Lung (tissue), 11 donors: ENCODE measurements at regions not wholly inside any gene's neighbourhood (a gene's known extent, or its start where the extent isn't known, plus 50 kb on each side); places are given as distances from the start of the nearest gene placed in this dataset.
A peak's percentile ranks its signal among the peaks of the same experiment; 100 is the strongest.

Experiments used
- ATAC-seq: fragments of 200-7000 bp; cut with Tn5 transposase; one replicate; pipeline ENCODE4 v1.9.1; 2020; ENCODE audit warnings: moderate number of reproducible peaks; ENCODE audit not compliant: insufficient read depth, low FRiP score
- DNase-seq, 3 donors: peaks; one replicate each; pipeline ENCODE4 v3.0.0-alpha.2; 2013 to 2017
- H3K27ac ChIP-seq, 2 donors: one replicate each; pipeline ENCODE4 v1.5.1; 2013; ENCODE audit warnings: mild to moderate bottlenecking in 2 of 2, moderate library complexity in 2 of 2, control low read depth in 1 of 2, inconsistent platforms in 1 of 2, low read depth in 1 of 2, low read length in 1 of 2
- H3K27me3 ChIP-seq, 3 donors: one replicate each; pipeline ENCODE4 v1.5.1; 2013; ENCODE audit warnings: low read length in 2 of 3; ENCODE audit not compliant: control insufficient read depth in 3 of 3, insufficient read depth in 3 of 3
- H3K36me3 ChIP-seq, 4 donors: one replicate each; pipeline ENCODE4 v1.5.1; 2013; ENCODE audit warnings: low read length in 4 of 4, mild to moderate bottlenecking in 1 of 4, moderate library complexity in 1 of 4; ENCODE audit not compliant: control insufficient read depth in 4 of 4, insufficient read depth in 4 of 4
- H3K4me1 ChIP-seq, 5 donors: one replicate each; pipeline ENCODE4 v1.5.1; 2013; ENCODE audit warnings: low read length in 5 of 5, mild to moderate bottlenecking in 2 of 5, moderate library complexity in 1 of 5; ENCODE audit not compliant: control insufficient read depth in 5 of 5, insufficient read depth in 5 of 5
- H3K4me3 ChIP-seq: one replicate; pipeline ENCODE4 v1.5.1; 2013; ENCODE audit warnings: mild to moderate bottlenecking, control low read depth, moderate library complexity
- H3K9ac ChIP-seq, 2 donors: one replicate each; pipeline ENCODE4 v1.5.1; 2013; ENCODE audit warnings: low read length in 2 of 2, control low read depth in 1 of 2; ENCODE audit not compliant: insufficient read depth in 1 of 2
- H3K9me3 ChIP-seq, 4 donors: one replicate each; pipeline ENCODE4 v1.5.1; 2013; ENCODE audit warnings: low read length in 3 of 4, mild to moderate bottlenecking in 1 of 4, moderate library complexity in 1 of 4; ENCODE audit not compliant: control insufficient read depth in 4 of 4, insufficient read depth in 3 of 4
- CTCF ChIP-seq: IDR thresholded peaks from 2 replicates; pipeline ENCODE4 v1.5.1; 2012; ENCODE audit warnings: mild to moderate bottlenecking; ENCODE audit errors: control extremely low read depth, extremely low read depth
- WGBS, 2 donors: extraction: QIAGEN DNeasy Blood & Tissue Kit; methylation state at CpG; one replicate each; pipeline ENCODE4 v1.1.7; 2013; 5-methylcytosine and 5-hydroxymethylcytosine counted together
- donor health status: control.
- donor health status: control.
- donor health status: Bipolar disorder and iron deficiency.
- donor health status: healthy.
- donor health status: DM: yes; HTN: yes; CAD: no.

DNA sequence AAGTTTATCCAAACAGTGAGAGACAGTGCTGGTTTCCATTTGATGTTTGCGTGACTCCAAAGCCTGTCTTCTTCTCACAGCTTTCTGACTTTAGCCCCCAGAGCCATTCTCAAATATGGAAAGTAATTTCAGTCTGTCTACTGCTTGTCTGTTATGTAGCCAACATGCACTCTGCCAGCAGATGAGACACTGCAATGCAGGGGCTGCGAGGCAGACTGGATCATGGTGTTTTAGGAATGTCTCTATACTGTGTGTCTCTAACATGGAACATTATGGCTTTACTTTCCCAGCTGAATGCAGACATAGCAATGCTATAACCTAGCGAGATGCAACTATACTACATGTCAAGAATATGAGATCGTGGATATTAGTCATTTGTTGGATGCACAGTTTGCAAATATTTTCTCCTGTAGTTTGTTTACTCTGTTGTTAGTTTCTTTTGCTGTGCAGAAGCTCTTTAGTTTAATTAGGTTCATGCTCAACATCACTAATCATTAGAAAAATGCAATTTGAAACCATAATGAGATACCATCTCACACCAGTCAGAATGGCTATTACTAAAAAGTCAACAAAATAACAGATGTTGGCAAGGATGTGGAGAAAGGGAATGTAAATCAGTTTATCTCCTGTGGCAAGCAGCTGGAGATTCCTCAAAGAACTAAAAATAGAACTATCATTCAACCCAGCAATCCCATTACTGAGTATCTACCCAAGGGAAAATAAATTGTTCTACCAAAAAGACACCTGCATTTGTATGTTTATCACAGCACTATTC, 235.8 kb upstream of the TMTC1 start:
- Histone ChIP-seq H3K36me3 (no peaks in the 10 kb centered on the region), H3K27me3 (no peaks in the 10 kb centered on the region), H3K9me3 (peaks cover 0 to 5% (median 0%) of the 10 kb centered on the region in 4 donors), H3K4me1 (peaks cover 0 to 42% (median 2%) of the 10 kb centered on the region in 5 donors), H3K4me3 (no peak overlapping the region), H3K9ac (no peak overlapping the region), H3K27ac (no peak overlapping the region)
- peak in 2 of 3 donors; percentile 27 to 28 for DNase-seq
- WGBS, 2 donors: 75 to 76% methylated on average over 4 of the region's 4 CpGs
- ATAC-seq: no peak
- TF ChIP-seq CTCF: no peak

GRCh38 chr12:30016540-30017055, 232.9 kb upstream of the TMTC1 start:
- H3K4me1 ChIP-seq: peaks cover 0 to 40% (median 2%) of the 10 kb centered on the region in 5 donors
- WGBS, 2 donors: 89 to 91% methylated on average over 10 of the region's 10 CpGs
- H3K36me3 ChIP-seq: no peaks in the 10 kb centered on the region
- DNase-seq (no peak), ATAC-seq (no peak)
- no peaks in the 10 kb centered on the region for H3K27me3 ChIP-seq
- H3K9me3 ChIP-seq: peaks cover 0 to 5% (median 0%) of the 10 kb centered on the region in 4 donors
- no peak overlapping the region for H3K27ac ChIP-seq
- no peak overlapping the region for H3K9ac ChIP-seq
- TF ChIP-seq CTCF: no peak
- no peak overlapping the region for H3K4me3 ChIP-seq

DNA sequence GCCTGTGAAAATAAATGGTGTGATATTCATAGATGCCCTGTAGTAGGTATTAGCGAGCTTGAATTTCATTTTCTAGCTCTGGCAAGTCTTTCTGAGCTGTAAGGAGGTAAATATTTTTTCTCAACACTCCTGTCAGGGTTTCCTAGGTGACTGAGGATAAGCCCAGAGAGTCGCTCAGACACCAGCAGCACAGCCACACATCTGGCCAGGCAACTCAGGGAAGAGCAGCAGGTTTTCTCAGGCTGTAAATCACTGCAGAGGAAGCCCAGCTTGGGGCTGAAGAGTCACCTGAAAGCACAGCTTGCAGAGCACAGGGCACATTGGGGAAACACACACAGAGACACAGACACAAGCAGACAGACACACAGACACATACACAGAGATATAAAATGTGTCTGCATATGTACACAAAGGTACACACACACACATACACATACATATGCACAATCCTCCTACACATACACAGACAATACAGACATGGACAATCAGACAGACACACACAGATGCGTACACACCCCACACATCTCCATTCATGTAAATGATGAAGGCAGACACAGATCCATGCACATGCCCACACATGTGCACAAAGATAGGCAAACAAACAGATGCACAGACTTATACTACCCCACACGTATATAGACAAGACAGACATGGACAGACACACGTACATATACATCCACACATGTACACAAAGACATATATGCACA, 232.0 kb upstream of the TMTC1 start:
- Histone ChIP-seq H3K9ac (no peak overlapping the region), H3K4me3 (no peak overlapping the region), H3K36me3 (no peaks in the 10 kb centered on the region), H3K9me3 (peaks cover 0 to 5% (median 0%) of the 10 kb centered on the region in 4 donors), H3K27me3 (no peaks in the 10 kb centered on the region), H3K4me1 (peaks cover 0 to 35% (median 2%) of the 10 kb centered on the region in 5 donors), H3K27ac (no peak overlapping the region)
- no peak for TF ChIP-seq CTCF
- ATAC-seq: no peak
- 73 to 77% methylated on average over 5 of the region's 5 CpGs for WGBS, 2 donors
- DNase-seq: no peak
